GM19463 (cell line): ENCODE measurements at regions not wholly inside any gene's neighbourhood (a gene's known extent, or its start where the extent isn't known, plus 50 kb on each side); places are given as distances from the start of the nearest gene placed in this dataset.

Experiments used
- ATAC-seq: cut with Tn5 transposase; IDR thresholded peaks from one replicate; pipeline ENCODE4 v1.9.1; 2021; ENCODE audit warnings: mild to moderate bottlenecking, moderate library complexity; ENCODE audit not compliant: unreplicated experiment

GRCh38 chr5:2222246-2222992 is 339.7 kb upstream of the IRX4 start:
- ATAC-seq: no peak

- no peak for ATAC-seq
These were observed 338.7 kb upstream of the IRX4 start for GRCh38 chr5:2221450-2221849.

- no peak for ATAC-seq
These were observed 338.0 kb upstream of the IRX4 start for GRCh38 chr5:2220741-2221140.

- ATAC-seq: no peak
These were observed 336.5 kb upstream of the IRX4 start for GRCh38 chr5:2219149-2219776.

GRCh38 chr5:2217219-2217618 is 334.5 kb upstream of the IRX4 start:
- no peak for ATAC-seq

- ATAC-seq: no peak
These were observed 332.3 kb upstream of the IRX4 start for GRCh38 chr5:2214910-2215590.

GRCh38 chr5:2213121-2213730 is 330.5 kb upstream of the IRX4 start:
- ATAC-seq: no peak

- no peak for ATAC-seq
These were observed 329.8 kb upstream of the IRX4 start for GRCh38 chr5:2212481-2212880.

GRCh38 chr5:2208239-2208544 is 325.5 kb upstream of the IRX4 start:
- no peak for ATAC-seq

GRCh38 chr5:2207416-2208238 is 324.9 kb upstream of the IRX4 start:
- no peak for ATAC-seq

GRCh38 chr5:2207109-2207399 is 324.3 kb upstream of the IRX4 start:
- ATAC-seq: no peak

- ATAC-seq: no peak
These were observed 323.8 kb upstream of the IRX4 start for GRCh38 chr5:2206293-2207108.

GRCh38 chr5:2205596-2206226 is 323.0 kb upstream of the IRX4 start:
- ATAC-seq: no peak

GRCh38 chr5:2205185-2205585 is 322.5 kb upstream of the IRX4 start:
- no peak for ATAC-seq

- ATAC-seq: no peak
These were observed 321.9 kb upstream of the IRX4 start for GRCh38 chr5:2204366-2205184.

GRCh38 chr5:2203774-2204173 is 321.0 kb upstream of the IRX4 start:
- ATAC-seq: no peak

- ATAC-seq: no peak
These were observed 319.1 kb upstream of the IRX4 start for GRCh38 chr5:2201832-2202231.

- ATAC-seq: no peak
These were observed 318.7 kb upstream of the IRX4 start for GRCh38 chr5:2201421-2201820.

- no peak for ATAC-seq
These were observed 318.3 kb upstream of the IRX4 start for GRCh38 chr5:2201011-2201410.
